ENCODE measurements at regions not wholly inside any gene's neighbourhood (a gene's known extent, or its start where the extent isn't known, plus 50 kb on each side); places are given as distances from the start of the nearest gene placed in this dataset.
"Not testable (repeated sequence)": the region's sequence is repeated elsewhere in the genome, so short reads cannot be mapped to it uniquely, and the experiment has no call there.

- no peak for DNase-seq
Observed at GRCh38 chr13:80074143-80074752, 266.7 kb downstream of the SPRY2 start.

- no peak for DNase-seq
Observed at GRCh38 chr13:80072231-80072630, 268.7 kb downstream of the SPRY2 start.

- no peak for DNase-seq
Observed at GRCh38 chr13:80070024-80070703, 270.8 kb downstream of the SPRY2 start.

- no peak for DNase-seq
Observed at GRCh38 chr13:80069374-80069773, 271.6 kb downstream of the SPRY2 start.

GRCh38 chr13:80065996-80066395 lies 274.9 kb downstream of the SPRY2 start:
- no peak for DNase-seq

GRCh38 chr13:80062416-80062815 lies 278.5 kb downstream of the SPRY2 start:
- DNase-seq, result not testable (repeated sequence)

- DNase-seq, result no peak
Observed at GRCh38 chr13:80059789-80060188, 281.1 kb downstream of the SPRY2 start.

- no peak for DNase-seq
Observed at GRCh38 chr13:80058626-80059025, 282.3 kb downstream of the SPRY2 start.

- DNase-seq, result no peak
Observed at GRCh38 chr13:80055847-80056246, 285.1 kb downstream of the SPRY2 start.

GRCh38 chr13:80054806-80055205 lies 286.1 kb downstream of the SPRY2 start:
- no peak for DNase-seq

- no peak for DNase-seq
Observed at GRCh38 chr13:80052286-80052685, 288.6 kb downstream of the SPRY2 start.

GRCh38 chr13:80050252-80050651 lies 290.7 kb downstream of the SPRY2 start:
- no peak for DNase-seq

GRCh38 chr13:80048802-80049201 lies 292.1 kb downstream of the SPRY2 start:
- DNase-seq, result peak; percentile 45

- DNase-seq, result no peak
Observed at GRCh38 chr13:80048030-80048429, 292.9 kb downstream of the SPRY2 start.

GRCh38 chr13:80047406-80047805 lies 293.5 kb downstream of the SPRY2 start:
- no peak for DNase-seq

- no peak for DNase-seq
Observed at GRCh38 chr13:80040981-80041317, 300.0 kb downstream of the SPRY2 start.

- DNase-seq, result no peak
Observed at GRCh38 chr13:80040196-80040980, 300.5 kb downstream of the SPRY2 start.

- no peak for DNase-seq
Observed at GRCh38 chr13:80039000-80039399, 301.9 kb downstream of the SPRY2 start.

- no peak for DNase-seq
Observed at GRCh38 chr13:80038371-80038770, 302.6 kb downstream of the SPRY2 start.

GRCh38 chr13:80037505-80037888 lies 303.4 kb downstream of the SPRY2 start:
- no peak for DNase-seq

- no peak for DNase-seq
Observed at GRCh38 chr13:80036845-80037504, 304.0 kb downstream of the SPRY2 start.

- DNase-seq, result no peak
Observed at GRCh38 chr13:80035096-80035495, 305.8 kb downstream of the SPRY2 start.

- no peak for DNase-seq
Observed at GRCh38 chr13:80033951-80034350, 307.0 kb downstream of the SPRY2 start.
